ENCODE measurements at regions not wholly inside any gene's neighbourhood (a gene's known extent, or its start where the extent isn't known, plus 50 kb on each side); places are given as distances from the start of the nearest gene placed in this dataset.
"Not testable (repeated sequence)": the region's sequence is repeated elsewhere in the genome, so short reads cannot be mapped to it uniquely, and the experiment has no call there.

GRCh38 chr12:58125761-58126160, 184.4 kb downstream of the ATP23 start:
- not testable (repeated sequence) for TF ChIP-seq CTCF, POLR2A, POLR2AphosphoS5, EP300 (IDR thresholded peaks at IDR 0.05)

Measured in gastroesophageal sphincter (tissue), 3 donors.